ENCODE measurements at regions not wholly inside any gene's neighbourhood (a gene's known extent, or its start where the extent isn't known, plus 50 kb on each side); places are given as distances from the start of the nearest gene placed in this dataset.

DNA sequence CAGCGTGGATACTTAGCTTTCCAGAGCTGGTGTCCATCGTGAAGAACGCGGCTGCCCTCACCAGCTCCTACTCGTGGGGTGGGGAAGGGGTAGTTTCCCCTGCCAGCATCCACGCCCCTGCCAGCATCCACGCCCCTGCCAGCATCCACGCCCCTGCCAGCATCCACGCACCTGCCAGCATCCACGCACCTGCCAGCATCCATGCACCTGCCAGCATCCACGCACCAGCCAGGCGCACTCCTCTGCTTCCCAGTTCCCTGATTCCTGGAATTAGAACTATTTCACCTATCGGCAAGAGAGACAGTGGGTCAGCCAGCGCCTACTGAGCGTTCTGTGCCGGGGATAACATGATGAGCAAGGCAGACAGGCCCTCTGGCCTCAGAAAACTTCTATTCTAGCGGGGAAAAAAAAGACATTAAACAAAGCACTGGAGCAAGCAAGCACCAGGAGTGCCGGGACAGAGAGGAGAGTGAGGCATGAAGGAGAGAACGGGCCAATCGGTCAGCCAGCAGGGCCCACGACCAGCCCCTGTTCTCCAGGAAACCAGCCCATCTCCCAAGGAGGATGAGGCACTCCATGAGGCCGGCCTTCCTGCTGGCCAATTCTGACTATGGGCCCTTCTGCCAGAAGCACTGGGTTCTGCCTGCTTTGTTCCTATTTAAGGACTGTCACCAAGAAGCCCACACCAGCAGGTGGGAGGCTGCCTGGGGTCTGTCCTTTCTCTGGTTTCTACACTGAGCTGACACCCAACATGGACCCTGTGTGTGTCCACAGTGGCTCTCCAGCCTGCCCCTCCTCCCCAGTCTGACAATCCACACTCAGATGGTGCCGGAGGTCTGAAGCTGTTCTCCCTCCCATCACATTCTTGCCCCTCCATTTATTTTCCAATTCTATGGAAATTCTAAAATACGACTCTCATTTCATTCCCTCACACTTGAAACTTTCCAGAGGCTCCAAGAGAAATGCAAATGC lies 78.4 kb upstream of the SALL3 start:
- Histone ChIP-seq H3K4me3 (ENCODE audit: low read length in 2 of 2) (no peak overlapping the region), H3K9me3 (ENCODE audit: control insufficient read depth in 2 of 2, insufficient read depth in 1 of 2, low read length in 1 of 2) (peaks cover 0 to 4% of the 10 kb centered on the region in 2 donors), H3K27me3 (ENCODE audit: control insufficient read depth in 2 of 2, insufficient read depth in 1 of 2, low read length in 1 of 2) (no peaks in the 10 kb centered on the region), H3K36me3 (ENCODE audit: control insufficient read depth in 2 of 2, insufficient read depth in 2 of 2, low read length in 1 of 2) (no peaks in the 10 kb centered on the region), H3K4me1 (ENCODE audit: control insufficient read depth in 2 of 2, insufficient read depth in 2 of 2, low read length in 2 of 2) (no peaks in the 10 kb centered on the region), H3K27ac (ENCODE audit: low read depth in 1 of 2, low read length in 1 of 2) (no peak overlapping the region)
- no peak for DNase-seq (ENCODE audit: low read depth in 6 of 9, low spot score in 9 of 9)
- 93% methylated on average over 24 of the region's 24 CpGs for WGBS

DNA sequence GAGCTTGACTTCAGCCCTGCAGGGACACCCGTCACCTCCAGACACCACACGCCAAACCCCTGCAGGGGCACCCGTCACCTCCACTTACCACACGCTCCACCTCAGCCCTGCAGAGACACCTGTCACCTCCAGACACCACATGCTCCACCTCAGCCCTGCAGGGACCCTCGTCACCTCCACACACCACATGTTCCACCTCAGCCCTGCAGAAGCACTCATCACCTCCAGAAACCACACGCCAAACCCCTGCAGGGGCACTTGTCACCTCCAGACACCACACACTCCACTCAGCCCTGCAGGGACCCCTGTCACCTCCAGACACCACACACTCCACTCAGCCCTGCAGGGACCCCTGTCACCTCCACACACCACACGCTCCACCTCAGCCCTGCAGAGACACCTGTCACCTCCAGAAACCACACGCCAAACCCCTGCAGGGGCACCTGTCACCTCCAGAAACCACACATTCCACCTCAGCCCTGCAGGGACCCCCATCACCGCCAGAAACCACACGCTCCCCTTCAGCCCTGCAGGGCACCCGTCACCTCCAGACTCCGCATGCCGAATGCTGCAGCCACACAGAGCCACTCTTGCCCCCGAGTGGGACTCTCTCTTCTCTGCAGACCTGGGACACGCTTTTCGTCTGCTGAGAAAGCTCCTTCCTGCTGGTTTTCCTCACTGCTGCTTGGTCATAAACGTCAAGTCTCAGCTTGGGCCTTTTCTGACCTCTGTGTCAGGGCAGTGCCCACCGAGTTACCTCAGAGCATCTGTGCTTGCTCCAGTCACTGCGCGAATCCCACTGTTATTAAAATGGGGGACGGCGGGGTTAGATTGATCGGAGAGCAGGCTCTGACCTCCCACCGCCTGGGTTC lies 77.5 kb upstream of the SALL3 start:
- Histone ChIP-seq H3K27me3 (ENCODE audit: control insufficient read depth in 2 of 2, insufficient read depth in 1 of 2, low read length in 1 of 2) (no peaks in the 10 kb centered on the region), H3K4me1 (ENCODE audit: control insufficient read depth in 2 of 2, insufficient read depth in 2 of 2, low read length in 2 of 2) (no peaks in the 10 kb centered on the region), H3K27ac (ENCODE audit: low read depth in 1 of 2, low read length in 1 of 2) (no peak overlapping the region), H3K9me3 (ENCODE audit: control insufficient read depth in 2 of 2, insufficient read depth in 1 of 2, low read length in 1 of 2) (peaks cover 0 to 4% of the 10 kb centered on the region in 2 donors), H3K4me3 (ENCODE audit: low read length in 2 of 2) (no peak overlapping the region), H3K36me3 (ENCODE audit: control insufficient read depth in 2 of 2, insufficient read depth in 2 of 2, low read length in 1 of 2) (no peaks in the 10 kb centered on the region)
- 86% methylated on average over 24 of the region's 24 CpGs for WGBS
- DNase-seq (ENCODE audit: low read depth in 6 of 9, low spot score in 9 of 9), result no peak

- Histone ChIP-seq H3K4me1 (ENCODE audit: control insufficient read depth in 2 of 2, insufficient read depth in 2 of 2, low read length in 2 of 2) (no peaks in the 10 kb centered on the region), H3K36me3 (ENCODE audit: control insufficient read depth in 2 of 2, insufficient read depth in 2 of 2, low read length in 1 of 2) (no peaks in the 10 kb centered on the region), H3K27ac (ENCODE audit: low read depth in 1 of 2, low read length in 1 of 2) (no peak overlapping the region), H3K9me3 (ENCODE audit: control insufficient read depth in 2 of 2, insufficient read depth in 1 of 2, low read length in 1 of 2) (peaks cover 0 to 4% of the 10 kb centered on the region in 2 donors), H3K27me3 (ENCODE audit: control insufficient read depth in 2 of 2, insufficient read depth in 1 of 2, low read length in 1 of 2) (no peaks in the 10 kb centered on the region), H3K4me3 (ENCODE audit: low read length in 2 of 2) (no peak overlapping the region)
- no peak for DNase-seq (ENCODE audit: low read depth in 6 of 9, low spot score in 9 of 9)
- WGBS, result 88% methylated on average over 11 of the region's 11 CpGs
These were observed 76.7 kb upstream of the SALL3 start for GRCh38 chr18:78902795-78903435.

DNA sequence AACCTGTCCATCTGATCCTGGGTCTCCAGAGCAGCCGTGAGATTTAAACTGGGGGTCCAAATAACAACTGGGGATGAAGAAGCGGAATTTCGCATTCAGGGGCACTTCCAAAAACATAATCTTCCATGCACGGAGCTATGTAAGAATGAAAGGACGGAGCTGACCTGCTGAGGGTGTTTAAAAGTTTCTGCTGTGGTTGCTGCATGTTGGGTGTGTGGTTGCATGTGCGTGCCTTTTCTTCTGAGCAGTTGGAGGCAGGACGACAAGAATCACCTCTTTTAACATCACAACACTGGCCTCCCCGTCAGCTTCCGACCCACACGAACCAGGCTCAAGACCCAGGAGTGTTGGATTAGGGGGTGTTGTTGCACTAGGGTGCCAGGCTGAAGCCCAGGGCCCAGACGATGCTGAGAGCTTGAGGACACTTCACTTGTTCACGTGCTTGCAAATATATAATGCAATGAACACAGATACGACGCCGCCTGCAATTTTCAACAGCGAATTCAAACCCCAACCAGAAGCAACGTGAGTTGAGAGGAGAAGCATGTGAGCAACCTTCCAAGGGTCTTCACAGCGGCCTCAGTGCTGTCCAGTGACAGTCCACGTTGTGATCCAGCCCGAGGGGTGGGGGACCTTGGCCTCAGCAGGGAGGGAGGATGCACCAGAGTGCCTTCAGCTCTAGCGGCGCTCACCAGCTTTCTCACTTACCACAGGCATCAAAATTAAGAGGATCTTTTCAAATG lies 76.0 kb upstream of the SALL3 start:
- Histone ChIP-seq H3K9me3 (ENCODE audit: control insufficient read depth in 2 of 2, insufficient read depth in 1 of 2, low read length in 1 of 2) (peaks cover 0 to 4% of the 10 kb centered on the region in 2 donors), H3K4me1 (ENCODE audit: control insufficient read depth in 2 of 2, insufficient read depth in 2 of 2, low read length in 2 of 2) (no peaks in the 10 kb centered on the region), H3K27ac (ENCODE audit: low read depth in 1 of 2, low read length in 1 of 2) (no peak overlapping the region), H3K4me3 (ENCODE audit: low read length in 2 of 2) (no peak overlapping the region), H3K27me3 (ENCODE audit: control insufficient read depth in 2 of 2, insufficient read depth in 1 of 2, low read length in 1 of 2) (no peaks in the 10 kb centered on the region), H3K36me3 (ENCODE audit: control insufficient read depth in 2 of 2, insufficient read depth in 2 of 2, low read length in 1 of 2) (no peaks in the 10 kb centered on the region)
- WGBS, result 77% methylated on average over 22 of the region's 22 CpGs
- DNase-seq (ENCODE audit: low read depth in 6 of 9, low spot score in 9 of 9), result no peak

- Histone ChIP-seq H3K4me3 (ENCODE audit: low read length in 2 of 2) (no peak overlapping the region), H3K36me3 (ENCODE audit: control insufficient read depth in 2 of 2, insufficient read depth in 2 of 2, low read length in 1 of 2) (no peaks in the 10 kb centered on the region), H3K4me1 (ENCODE audit: control insufficient read depth in 2 of 2, insufficient read depth in 2 of 2, low read length in 2 of 2) (no peaks in the 10 kb centered on the region), H3K9me3 (ENCODE audit: control insufficient read depth in 2 of 2, insufficient read depth in 1 of 2, low read length in 1 of 2) (peaks cover 0 to 4% of the 10 kb centered on the region in 2 donors), H3K27ac (ENCODE audit: low read depth in 1 of 2, low read length in 1 of 2) (no peak overlapping the region), H3K27me3 (ENCODE audit: control insufficient read depth in 2 of 2, insufficient read depth in 1 of 2, low read length in 1 of 2) (no peaks in the 10 kb centered on the region)
- 90% methylated on average over 11 of the region's 11 CpGs for WGBS
- DNase-seq (ENCODE audit: low read depth in 6 of 9, low spot score in 9 of 9), result no peak
These were observed 75.5 kb upstream of the SALL3 start for GRCh38 chr18:78904179-78904531.

DNA sequence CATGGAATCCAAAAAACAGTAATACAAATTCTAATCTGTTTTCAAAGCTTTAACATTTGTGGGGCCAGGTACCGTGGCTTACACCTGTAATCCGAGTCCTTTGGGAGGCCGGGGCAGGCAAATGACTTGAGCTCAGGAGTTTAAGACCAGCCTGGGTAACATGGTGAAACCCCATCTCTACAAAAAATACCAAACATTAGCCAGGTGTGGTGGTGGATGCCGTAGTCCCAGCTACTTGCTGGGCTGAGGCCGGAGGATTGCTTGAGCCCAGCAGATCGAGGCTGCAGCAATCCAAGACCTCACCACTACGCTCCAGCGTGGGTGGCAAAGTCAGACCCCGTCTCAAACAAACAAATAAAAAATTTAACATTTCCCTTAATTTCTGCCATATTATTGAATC lies 74.3 kb upstream of the SALL3 start:
- Histone ChIP-seq H3K27me3 (ENCODE audit: control insufficient read depth in 2 of 2, insufficient read depth in 1 of 2, low read length in 1 of 2) (no peaks in the 10 kb centered on the region), H3K4me1 (ENCODE audit: control insufficient read depth in 2 of 2, insufficient read depth in 2 of 2, low read length in 2 of 2) (no peaks in the 10 kb centered on the region), H3K27ac (ENCODE audit: low read depth in 1 of 2, low read length in 1 of 2) (no peak overlapping the region), H3K36me3 (ENCODE audit: control insufficient read depth in 2 of 2, insufficient read depth in 2 of 2, low read length in 1 of 2) (no peaks in the 10 kb centered on the region), H3K9me3 (ENCODE audit: control insufficient read depth in 2 of 2, insufficient read depth in 1 of 2, low read length in 1 of 2) (no peaks in the 10 kb centered on the region), H3K4me3 (ENCODE audit: low read length in 2 of 2) (no peak overlapping the region)
- 94% methylated on average over 9 of the region's 9 CpGs for WGBS
- DNase-seq (ENCODE audit: low read depth in 6 of 9, low spot score in 9 of 9), result no peak

DNA sequence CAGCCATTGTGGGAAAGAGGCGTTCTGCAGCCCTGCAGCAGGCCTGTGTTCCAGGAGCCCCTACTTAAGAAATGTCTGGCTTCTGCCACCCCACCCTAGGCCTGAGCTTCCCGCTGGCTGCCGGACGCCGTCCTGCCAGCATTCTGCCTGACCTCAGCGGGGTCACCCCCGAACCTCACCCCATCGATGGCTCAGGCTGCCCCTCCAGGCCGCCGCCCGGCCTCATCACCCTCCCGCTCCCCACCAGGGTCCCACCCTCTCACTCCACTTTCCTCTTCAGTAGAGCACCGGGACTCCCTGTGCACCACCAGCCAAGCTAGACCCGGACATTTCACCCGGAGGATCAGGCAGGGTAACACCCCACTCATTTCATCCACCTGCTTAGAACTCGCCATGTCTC lies 73.6 kb upstream of the SALL3 start:
- no peaks in the 10 kb centered on the region for H3K36me3 ChIP-seq (ENCODE audit: control insufficient read depth in 2 of 2, insufficient read depth in 2 of 2, low read length in 1 of 2)
- H3K9me3 ChIP-seq (ENCODE audit: control insufficient read depth in 2 of 2, insufficient read depth in 1 of 2, low read length in 1 of 2), result no peaks in the 10 kb centered on the region
- no peak overlapping the region for H3K4me3 ChIP-seq (ENCODE audit: low read length in 2 of 2)
- DNase-seq (ENCODE audit: low read depth in 6 of 9, low spot score in 9 of 9), result no peak
- H3K4me1 ChIP-seq (ENCODE audit: control insufficient read depth in 2 of 2, insufficient read depth in 2 of 2, low read length in 2 of 2), result no peaks in the 10 kb centered on the region
- no peak overlapping the region for H3K27ac ChIP-seq (ENCODE audit: low read depth in 1 of 2, low read length in 1 of 2)
- H3K27me3 ChIP-seq (ENCODE audit: control insufficient read depth in 2 of 2, insufficient read depth in 1 of 2, low read length in 1 of 2), result no peaks in the 10 kb centered on the region
- 95% methylated on average over 16 of the region's 16 CpGs for WGBS

DNA sequence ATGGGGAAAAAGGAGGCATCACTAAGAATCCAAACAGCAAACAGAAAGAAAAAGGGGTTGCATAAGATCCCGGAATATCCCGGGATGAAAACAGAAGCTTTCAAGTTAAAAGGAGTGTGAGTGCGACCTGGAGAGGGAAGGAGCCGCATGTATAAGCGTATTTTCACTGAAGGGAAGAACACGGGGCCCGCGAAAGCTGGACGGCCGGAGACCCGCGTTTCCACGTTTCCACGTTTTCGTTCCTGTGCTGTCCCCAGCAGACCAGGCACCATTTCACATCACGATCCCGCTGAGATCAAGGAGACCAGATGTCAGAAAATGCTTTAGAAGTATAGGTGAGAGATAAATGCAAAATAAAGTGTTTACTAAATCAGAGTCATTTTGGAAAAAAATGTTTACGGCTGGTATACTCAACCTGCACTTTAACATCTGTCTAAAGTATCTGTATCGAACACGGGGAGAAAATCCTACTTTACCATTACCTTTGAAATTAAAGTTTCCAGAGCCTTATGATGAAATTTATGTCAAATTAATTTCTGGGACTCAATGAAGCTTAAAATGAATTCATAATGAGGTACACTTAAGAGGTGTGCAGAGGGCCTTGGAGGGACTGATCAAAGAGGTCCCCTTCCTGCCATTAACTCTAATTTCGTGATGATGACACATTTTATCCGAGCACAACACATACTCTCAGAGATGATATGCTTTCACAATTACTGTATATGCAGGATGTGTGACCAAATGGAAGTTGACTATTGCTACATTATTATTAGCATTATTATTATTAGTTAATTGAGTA lies 71.0 kb upstream of the SALL3 start:
- DNase-seq (ENCODE audit: low read depth in 6 of 9, low spot score in 9 of 9), result no peak
- WGBS, result 96% methylated on average over 22 of the region's 22 CpGs

More for the DNA sequence above, 71.0 kb upstream of the SALL3 start:
- Histone ChIP-seq H3K36me3 (ENCODE audit: control insufficient read depth in 2 of 2, insufficient read depth in 2 of 2, low read length in 1 of 2) (no peaks in the 10 kb centered on the region), H3K27ac (ENCODE audit: low read depth in 1 of 2, low read length in 1 of 2) (no peak overlapping the region), H3K27me3 (ENCODE audit: control insufficient read depth in 2 of 2, insufficient read depth in 1 of 2, low read length in 1 of 2) (no peaks in the 10 kb centered on the region), H3K9me3 (ENCODE audit: control insufficient read depth in 2 of 2, insufficient read depth in 1 of 2, low read length in 1 of 2) (no peaks in the 10 kb centered on the region), H3K4me1 (ENCODE audit: control insufficient read depth in 2 of 2, insufficient read depth in 2 of 2, low read length in 2 of 2) (no peaks in the 10 kb centered on the region), H3K4me3 (ENCODE audit: low read length in 2 of 2) (no peak overlapping the region)

All from thymus (tissue), 11 donors.